ENCODE measurements at regions not wholly inside any gene's neighbourhood (a gene's known extent, or its start where the extent isn't known, plus 50 kb on each side); places are given as distances from the start of the nearest gene placed in this dataset.

GRCh38 chr6:128638817-128639216, 118.4 kb upstream of the PTPRK start:
- CTCF ChIA-PET (ENCODE audit: unreplicated experiment): no interaction called here
- no TSS peak for BruUV-seq (replicated peaks)

GRCh38 chr6:128635219-128635618, 114.8 kb upstream of the PTPRK start:
- H3K9me2 ChIP-seq (ENCODE audit: insufficient read depth, low read length): no peaks in the 10 kb centered on the region
- intact Hi-C loops (cut with micrococcal nuclease; ENCODE audit: unreplicated experiment): no loop called here
- TF ChIP-seq CTCF (conservative IDR thresholded peaks at IDR 0.05; ENCODE audit: low read length): no peak
- no peak for TF ChIP-seq EZH2phosphoT487 (IDR thresholded peaks at IDR 0.05; ENCODE audit: borderline replicate concordance, low read depth, low read length)
- H3K79me2 ChIP-seq (ENCODE audit: insufficient read depth, low read depth, low read length): no peaks in the 10 kb centered on the region
- ChIA-PET POLR2A (no interaction called here), CTCF (ENCODE audit: unreplicated experiment) (no interaction called here)
- H3K9me3 ChIP-seq (ENCODE audit: low read length): no peaks in the 10 kb centered on the region
- no peaks in the 10 kb centered on the region for H3K36me3 ChIP-seq (ENCODE audit: insufficient read depth, low read length)
- no TSS peak for BruUV-seq (replicated peaks)
- H4K20me1 ChIP-seq (ENCODE audit: insufficient read depth, low read length): no peaks in the 10 kb centered on the region
- no peak overlapping the region for H3K4me2 ChIP-seq (ENCODE audit: low read length)
- H3K27ac ChIP-seq (ENCODE audit: low read depth, low read length, poor library complexity, severe bottlenecking): no peak overlapping the region
- no peak overlapping the region for H3K4me3 ChIP-seq (ENCODE audit: low read depth, low read length, poor library complexity, severe bottlenecking)
- no peak overlapping the region for H2AFZ ChIP-seq (ENCODE audit: low read length)
- no peak for DNase-seq (ENCODE audit: low spot score)
- no peaks in the 10 kb centered on the region for H3K4me1 ChIP-seq (ENCODE audit: insufficient read depth, low read length, poor library complexity, severe bottlenecking)

More at GRCh38 chr6:128638817-128639216, 118.4 kb upstream of the PTPRK start:
- no peaks in the 10 kb centered on the region for H3K36me3 ChIP-seq (ENCODE audit: insufficient read depth, low read length)
- H3K9me2 ChIP-seq (ENCODE audit: insufficient read depth, low read length): no peaks in the 10 kb centered on the region
- POLR2A ChIA-PET: no interaction called here
- H4K20me1 ChIP-seq (ENCODE audit: insufficient read depth, low read length): no peaks in the 10 kb centered on the region
- H3K27ac ChIP-seq (ENCODE audit: low read depth, low read length, poor library complexity, severe bottlenecking): no peak overlapping the region
- H3K9me3 ChIP-seq (ENCODE audit: low read length): no peaks in the 10 kb centered on the region
- H3K4me2 ChIP-seq (ENCODE audit: low read length): no peak overlapping the region
- TF ChIP-seq EZH2phosphoT487 (IDR thresholded peaks at IDR 0.05; ENCODE audit: borderline replicate concordance, low read depth, low read length): no peak
- no peak for TF ChIP-seq CTCF (conservative IDR thresholded peaks at IDR 0.05; ENCODE audit: low read length)
- no peaks in the 10 kb centered on the region for H3K4me1 ChIP-seq (ENCODE audit: insufficient read depth, low read length, poor library complexity, severe bottlenecking)
- no peak overlapping the region for H2AFZ ChIP-seq (ENCODE audit: low read length)
- intact Hi-C loops (cut with micrococcal nuclease; ENCODE audit: unreplicated experiment): no loop called here
- no peak overlapping the region for H3K4me3 ChIP-seq (ENCODE audit: low read depth, low read length, poor library complexity, severe bottlenecking)
- H3K79me2 ChIP-seq (ENCODE audit: insufficient read depth, low read depth, low read length): no peaks in the 10 kb centered on the region
- DNase-seq (ENCODE audit: low spot score): no peak

- Histone ChIP-seq H4K20me1 (ENCODE audit: insufficient read depth, low read length) (no peaks in the 10 kb centered on the region), H3K79me2 (ENCODE audit: insufficient read depth, low read depth, low read length) (no peaks in the 10 kb centered on the region), H2AFZ (ENCODE audit: low read length) (no peak overlapping the region), H3K9me3 (ENCODE audit: low read length) (no peaks in the 10 kb centered on the region), H3K9me2 (ENCODE audit: insufficient read depth, low read length) (no peaks in the 10 kb centered on the region), H3K27ac (ENCODE audit: low read depth, low read length, poor library complexity, severe bottlenecking) (no peak overlapping the region), H3K36me3 (ENCODE audit: insufficient read depth, low read length) (no peaks in the 10 kb centered on the region), H3K4me3 (ENCODE audit: low read depth, low read length, poor library complexity, severe bottlenecking) (no peak overlapping the region), H3K4me1 (ENCODE audit: insufficient read depth, low read length, poor library complexity, severe bottlenecking) (no peaks in the 10 kb centered on the region), H3K4me2 (ENCODE audit: low read length) (no peak overlapping the region)
- ChIA-PET POLR2A (interaction anchor here (0.6 kb wide), 1 partner anchor 872 kb away, joined by 3 read pairs; no protein-coding TSS in a partner anchor), CTCF (ENCODE audit: unreplicated experiment) (no interaction called here)
- no peak for DNase-seq (ENCODE audit: low spot score)
- TF ChIP-seq CTCF (conservative IDR thresholded peaks at IDR 0.05; ENCODE audit: low read length): no peak
- TF ChIP-seq EZH2phosphoT487 (IDR thresholded peaks at IDR 0.05; ENCODE audit: borderline replicate concordance, low read depth, low read length): no peak
- intact Hi-C loops (cut with micrococcal nuclease; ENCODE audit: unreplicated experiment): no loop called here
- no TSS peak for BruUV-seq (replicated peaks)
Measured at GRCh38 chr6:128632131-128632530, 111.7 kb upstream of the PTPRK start.
